OCI-LY7 (cell line): ENCODE measurements at regions not wholly inside any gene's neighbourhood (a gene's known extent, or its start where the extent isn't known, plus 50 kb on each side); places are given as distances from the start of the nearest gene placed in this dataset.

Experiments used
- BruUV-seq: library from RNA; stranded (reverse); fragments of 400-500 nt; replicated peaks from 2 replicates; lab custom pipeline; 2021; lab: Mats Ljungman, UMichigan
- CTCF ChIA-PET: fragments of 300-600 bp; sonication (Branson Sonifier 250); formaldehyde crosslinking; loops from one replicate; lab custom pipeline; 2022; ENCODE audit warnings: antibody characterized with exemption; ENCODE audit not compliant: unreplicated experiment; lab: Charles Lee
- POLR2A ChIA-PET: fragments of 300-600 bp; sonication (Branson Sonifier 250); formaldehyde crosslinking; loops from one replicate; lab custom pipeline; 2022; ENCODE audit warnings: antibody characterized with exemption; lab: Charles Lee
- DNase-seq: peaks from one replicate; pipeline ENCODE4 v3.0.0-alpha.2; 2015; ENCODE audit warnings: low spot score
- H2AFZ ChIP-seq: fragments of 200-600 bp; sonication (generic), shearing (Covaris generic); 2 replicates; pipeline ENCODE4 v1.6.1; 2014; ENCODE audit warnings: mild to moderate bottlenecking, antibody characterized with exemption, low read length, moderate library complexity
- H3K27ac ChIP-seq: fragments of 200-600 bp; sonication (generic); 2 replicates; pipeline ENCODE4 v1.5.1; 2014; ENCODE audit warnings: mixed run types, low read depth, mild to moderate bottlenecking, moderate library complexity, low read length, inconsistent platforms; ENCODE audit not compliant: poor library complexity, severe bottlenecking
- H3K36me3 ChIP-seq: fragments of 200-600 bp; sonication (generic); 2 replicates; pipeline ENCODE4 v1.6.1; 2014; ENCODE audit warnings: mild to moderate bottlenecking, antibody characterized with exemption, low read length, moderate library complexity, mixed read lengths; ENCODE audit not compliant: insufficient read depth
- H3K4me1 ChIP-seq: fragments of 200-600 bp; sonication (generic); 2 replicates; pipeline ENCODE4 v1.5.1; 2014; ENCODE audit warnings: mild to moderate bottlenecking, low read length; ENCODE audit not compliant: insufficient read depth, poor library complexity, severe bottlenecking
- H3K4me2 ChIP-seq: fragments of 200-600 bp; sonication (generic); 2 replicates; pipeline ENCODE4 v1.6.1; 2014; ENCODE audit warnings: mild to moderate bottlenecking, low read length
- H3K4me3 ChIP-seq: fragments of 200-600 bp; sonication (generic); 2 replicates; pipeline ENCODE4 v1.5.1; 2014; ENCODE audit warnings: mild to moderate bottlenecking, low read depth, low read length; ENCODE audit not compliant: poor library complexity, severe bottlenecking
- H3K79me2 ChIP-seq: fragments of 200-600 bp; sonication (generic); 2 replicates; pipeline ENCODE4 v1.6.1; 2016; ENCODE audit warnings: low read depth, mild to moderate bottlenecking, low read length, moderate library complexity, mixed read lengths; ENCODE audit not compliant: insufficient read depth
- H3K9me2 ChIP-seq: fragments of 200-600 bp; sonication (generic); 2 replicates; pipeline ENCODE4 v1.6.1; 2016; ENCODE audit warnings: mild to moderate bottlenecking, low read length, mixed read lengths; ENCODE audit not compliant: insufficient read depth
- H3K9me3 ChIP-seq: fragments of 200-600 bp; sonication (generic); 2 replicates; pipeline ENCODE4 v1.6.1; 2014; ENCODE audit warnings: mild to moderate bottlenecking, mixed run types, low read length, mixed read lengths
- H4K20me1 ChIP-seq: fragments of 200-600 bp; sonication (generic); 2 replicates; pipeline ENCODE4 v1.6.1; 2014; ENCODE audit warnings: mild to moderate bottlenecking, antibody characterized with exemption, low read length, moderate library complexity, mixed read lengths; ENCODE audit not compliant: insufficient read depth
- CTCF ChIP-seq: fragments of 200-600 bp; sonication (generic); conservative IDR thresholded peaks from 2 replicates; pipeline ENCODE4 v1.5.1; 2014; ENCODE audit warnings: mild to moderate bottlenecking, antibody characterized with exemption, low read length, moderate library complexity, mixed read lengths
- EZH2phosphoT487 ChIP-seq: fragments of 200-600 bp; sonication (generic); IDR thresholded peaks from 2 replicates; pipeline ENCODE4 v1.6.1; 2018; ENCODE audit warnings: low read depth, borderline replicate concordance, mild to moderate bottlenecking, mixed run types, antibody characterized with exemption, low read length, moderate library complexity, mixed read lengths
- intact Hi-C: fragments of 100-400 bp; cut with micrococcal nuclease; formaldehyde crosslinking; loops from one replicate; pipeline ENCODE4 v1.10.0; 2022; ENCODE audit not compliant: unreplicated experiment

GRCh38 chr2:120469426-120469825, 123.5 kb downstream of the INHBB start:
- Histone ChIP-seq H3K9me3 (no peaks in the 10 kb centered on the region), H4K20me1 (no peaks in the 10 kb centered on the region), H3K4me1 (no peaks in the 10 kb centered on the region), H2AFZ (no peak overlapping the region), H3K4me2 (no peak overlapping the region), H3K27ac (no peak overlapping the region), H3K36me3 (no peaks in the 10 kb centered on the region), H3K9me2 (no peaks in the 10 kb centered on the region), H3K79me2 (no peaks in the 10 kb centered on the region), H3K4me3 (no peak overlapping the region)
- no peak for DNase-seq
- no peak for TF ChIP-seq EZH2phosphoT487
- no peak for TF ChIP-seq CTCF
- ChIA-PET CTCF (no interaction called here), POLR2A (no interaction called here)
- intact Hi-C loops = no loop called here
- BruUV-seq = no TSS peak

GRCh38 chr2:120470041-120470965, 124.4 kb downstream of the INHBB start:
- Histone ChIP-seq H3K36me3 (no peaks in the 10 kb centered on the region), H3K4me1 (no peaks in the 10 kb centered on the region), H3K4me2 (no peak overlapping the region), H3K9me2 (no peaks in the 10 kb centered on the region), H3K79me2 (no peaks in the 10 kb centered on the region), H4K20me1 (no peaks in the 10 kb centered on the region), H3K9me3 (no peaks in the 10 kb centered on the region), H3K27ac (no peak overlapping the region), H2AFZ (no peak overlapping the region), H3K4me3 (no peak overlapping the region)
- ChIA-PET POLR2A (no interaction called here), CTCF (no interaction called here)
- intact Hi-C loops = no loop called here
- no peak for TF ChIP-seq CTCF
- TF ChIP-seq EZH2phosphoT487 = no peak
- BruUV-seq = no TSS peak
- no peak for DNase-seq

GRCh38 chr2:120471166-120471565, 125.2 kb downstream of the INHBB start:
- H2AFZ ChIP-seq = no peak overlapping the region
- no peaks in the 10 kb centered on the region for H3K36me3 ChIP-seq
- POLR2A ChIA-PET = no interaction called here
- no peak overlapping the region for H3K4me3 ChIP-seq
- no peaks in the 10 kb centered on the region for H3K9me2 ChIP-seq
- H3K9me3 ChIP-seq = no peaks in the 10 kb centered on the region
- no peaks in the 10 kb centered on the region for H4K20me1 ChIP-seq
- TF ChIP-seq CTCF (no peak), EZH2phosphoT487 (no peak)
- H3K4me2 ChIP-seq = no peak overlapping the region
- CTCF ChIA-PET = no interaction called here
- H3K27ac ChIP-seq = no peak overlapping the region
- H3K79me2 ChIP-seq = no peaks in the 10 kb centered on the region
- no peak for DNase-seq
- intact Hi-C loops = no loop called here
- BruUV-seq = no TSS peak
- no peaks in the 10 kb centered on the region for H3K4me1 ChIP-seq
